ENCODE measurements at regions not wholly inside any gene's neighbourhood (a gene's known extent, or its start where the extent isn't known, plus 50 kb on each side); places are given as distances from the start of the nearest gene placed in this dataset.

DNA sequence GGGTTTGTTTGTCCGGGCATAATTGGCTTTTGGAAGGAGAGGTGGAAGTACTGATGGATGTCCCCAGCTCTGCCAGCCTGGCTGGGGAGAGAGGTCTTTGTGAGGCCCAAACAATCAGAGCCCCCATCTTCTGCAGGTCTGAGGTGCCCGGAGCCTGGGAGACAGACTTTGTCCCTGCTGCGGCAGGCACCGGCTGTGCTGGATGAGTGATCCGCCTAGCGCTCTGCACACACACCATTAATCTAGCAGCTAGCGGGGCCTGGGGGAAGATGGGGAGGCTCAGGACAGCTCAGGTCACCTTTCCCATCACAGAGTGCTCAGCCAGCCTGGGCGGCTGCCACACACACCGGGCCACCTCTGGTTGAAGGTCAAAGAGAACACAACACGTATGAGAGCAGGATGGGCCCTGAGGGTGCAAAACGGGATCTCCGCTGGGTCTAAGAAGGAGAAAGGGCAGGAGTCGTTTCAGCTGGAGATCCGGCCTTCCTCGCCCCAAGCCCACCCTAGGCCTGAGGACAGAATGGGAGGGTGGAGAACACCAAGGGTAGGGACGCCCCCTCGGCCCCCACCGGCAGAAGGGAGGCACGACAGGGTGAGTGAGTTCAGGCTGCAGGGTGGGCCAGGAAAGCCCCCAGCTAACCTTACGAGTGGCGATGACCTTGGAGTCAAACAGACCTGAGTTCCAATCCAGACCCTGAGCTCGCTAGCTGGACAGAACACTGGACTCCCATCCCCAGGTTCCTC lies 341.8 kb downstream of the NPHP4 start:
- no peak for DNase-seq

DNA sequence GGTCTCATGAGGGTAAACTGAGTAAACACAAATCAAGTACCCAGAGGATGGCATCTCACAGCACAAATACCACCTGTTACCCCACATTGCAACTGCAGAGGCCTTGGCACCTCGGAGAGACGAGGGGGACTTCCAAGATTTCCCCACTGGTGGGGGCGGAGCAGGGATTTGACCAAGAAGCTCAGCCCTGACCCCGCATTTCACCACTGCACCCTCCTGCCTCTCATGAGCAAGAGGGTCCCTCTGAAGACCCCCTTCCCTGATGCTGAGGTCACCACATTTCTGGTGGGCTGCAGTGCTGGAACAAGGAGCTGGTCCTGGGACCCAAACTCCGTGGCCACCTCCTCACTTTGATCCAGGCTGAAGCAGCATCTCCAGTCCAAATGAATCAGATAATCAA lies 342.4 kb downstream of the NPHP4 start:
- no peak for DNase-seq

DNA sequence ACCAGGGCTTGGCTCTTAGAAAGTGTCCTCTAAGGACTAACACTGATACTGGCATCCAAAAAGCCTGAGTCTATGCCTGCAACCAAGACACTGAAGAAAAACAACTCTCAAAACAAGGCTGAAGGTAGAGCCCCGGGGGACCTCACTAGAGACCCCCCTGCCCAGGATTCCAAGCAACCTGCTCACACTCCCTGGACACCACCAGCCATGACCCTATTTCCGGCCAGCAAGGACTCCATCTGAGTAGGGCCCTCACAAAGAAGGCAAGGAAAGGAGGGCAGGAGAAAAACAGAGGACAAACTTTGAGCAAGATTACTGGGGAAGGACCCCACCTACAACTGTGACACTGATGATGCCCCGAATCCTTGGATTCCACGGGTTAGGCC lies 343.1 kb downstream of the NPHP4 start:
- DNase-seq: no peak

DNA sequence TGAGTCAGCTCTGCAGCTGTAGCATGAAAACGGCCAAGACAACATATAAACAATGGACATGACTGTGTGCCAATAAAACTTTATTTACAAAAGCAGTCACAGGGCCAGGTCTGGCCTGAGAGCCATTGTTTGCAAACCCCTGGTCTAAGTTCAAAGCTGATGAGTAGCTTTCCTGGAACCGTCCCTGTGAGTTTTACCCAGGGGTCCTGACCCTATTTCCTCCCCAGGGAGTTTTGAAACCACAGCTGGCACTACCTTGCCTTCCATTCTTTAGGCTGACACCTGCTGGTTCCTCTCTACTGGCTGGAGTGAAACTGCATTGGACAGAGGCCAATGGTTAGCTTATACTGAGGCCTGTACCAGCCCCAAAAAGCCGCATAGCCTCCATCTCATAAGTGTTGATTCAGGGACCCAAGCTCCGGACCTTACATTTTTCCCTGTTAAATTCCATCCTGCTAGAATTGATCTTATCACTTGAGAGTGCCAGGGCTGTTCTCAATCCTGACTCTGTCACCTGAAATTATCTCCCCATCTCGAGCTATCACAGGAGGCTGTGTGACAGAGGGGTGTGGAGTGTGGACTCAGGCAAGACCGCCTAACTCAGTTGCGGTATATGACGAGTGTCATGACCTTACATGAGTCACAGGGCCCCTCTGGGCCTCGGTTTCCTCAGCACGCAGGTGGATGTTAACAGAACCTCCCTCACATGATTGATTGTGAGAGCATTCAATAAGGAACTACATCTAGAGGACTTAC lies 343.6 kb downstream of the NPHP4 start:
- DNase-seq: no peak

DNA sequence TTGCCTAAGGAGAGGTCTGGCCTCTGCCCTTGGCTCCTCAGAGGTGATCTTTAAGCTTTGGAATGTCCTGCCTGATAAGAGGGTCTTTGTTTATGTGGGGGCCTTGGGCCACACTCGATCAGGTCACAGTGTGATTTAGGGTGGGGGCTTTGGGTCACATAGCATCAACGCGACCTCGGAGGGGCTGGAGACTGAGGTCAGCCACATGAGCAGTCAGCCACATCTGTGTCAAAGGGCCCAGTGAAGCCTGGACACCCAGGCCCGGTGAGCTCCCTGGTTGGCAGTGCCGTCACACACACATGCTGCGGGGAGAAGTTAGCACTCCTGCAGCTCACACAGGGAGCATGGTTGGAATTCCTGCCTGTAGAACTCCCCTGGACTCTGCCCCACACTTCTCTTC lies 345.0 kb downstream of the NPHP4 start:
- DNase-seq: no peak

DNA sequence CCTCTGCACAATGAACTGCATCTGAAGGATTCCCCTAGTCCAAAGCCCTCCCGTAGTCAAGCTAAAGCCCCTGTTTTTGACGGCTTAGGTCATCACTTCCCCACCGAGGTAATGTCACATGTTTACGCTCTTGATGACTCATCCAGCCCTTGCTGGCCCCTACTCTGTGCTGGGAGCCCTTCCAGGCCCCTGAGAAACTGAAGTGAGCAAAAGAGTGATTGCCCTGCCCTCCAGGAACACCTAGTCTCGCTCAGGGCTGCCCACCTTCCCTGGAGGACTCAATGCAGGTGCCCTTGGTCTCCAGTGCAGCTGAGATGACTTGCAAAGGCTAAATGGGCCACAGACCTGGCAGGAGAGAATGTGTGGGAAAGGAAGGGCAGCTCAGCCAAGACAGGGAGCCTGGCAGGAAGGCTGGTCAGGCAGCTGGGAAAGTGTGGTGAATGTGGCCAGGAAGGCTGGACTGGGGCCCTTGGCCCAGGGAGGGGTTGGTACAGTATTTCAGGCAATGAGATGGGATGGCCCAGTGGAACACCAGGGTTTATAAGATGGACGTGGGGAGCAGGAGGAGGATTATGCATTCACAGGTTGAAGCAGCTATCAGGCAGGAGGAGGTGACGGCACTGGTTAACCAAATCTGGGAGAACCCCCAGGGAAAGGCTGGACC lies 345.6 kb downstream of the NPHP4 start:
- no peak for DNase-seq

DNA sequence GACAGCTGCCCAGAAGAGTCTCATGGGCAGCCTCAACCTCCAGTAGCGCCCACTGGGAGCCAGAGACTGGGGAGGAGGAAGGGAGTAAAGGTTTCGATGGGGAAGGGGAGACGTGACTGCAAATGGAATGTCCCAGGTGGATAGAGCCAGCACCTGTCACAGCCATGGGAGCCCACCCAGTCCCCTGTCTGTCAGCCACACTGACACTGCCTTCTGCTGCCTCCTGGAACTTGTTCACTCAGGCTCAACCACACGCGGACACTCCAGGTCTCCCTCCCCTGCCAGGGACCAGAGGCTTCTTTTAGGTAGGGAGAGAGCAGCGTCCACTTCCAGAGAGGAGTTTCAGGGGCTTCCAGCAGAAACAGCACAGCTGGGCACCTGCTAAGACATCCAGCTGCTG lies 346.3 kb downstream of the NPHP4 start:
- no peak for DNase-seq

DNA sequence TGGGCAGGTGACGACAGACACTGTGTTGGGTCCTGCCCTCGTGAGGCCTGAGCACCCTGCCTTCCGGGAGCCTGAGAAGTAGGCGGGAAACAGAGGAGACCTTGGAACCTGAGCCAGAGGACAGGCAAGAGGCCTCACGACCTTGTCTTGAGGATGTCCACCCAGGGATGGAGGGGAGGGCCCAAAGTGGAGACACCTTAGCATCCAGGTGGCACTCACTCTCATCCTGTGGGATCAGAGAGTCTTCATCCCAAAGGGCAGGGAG lies 347.2 kb downstream of the NPHP4 start:
- no peak for DNase-seq

DNA sequence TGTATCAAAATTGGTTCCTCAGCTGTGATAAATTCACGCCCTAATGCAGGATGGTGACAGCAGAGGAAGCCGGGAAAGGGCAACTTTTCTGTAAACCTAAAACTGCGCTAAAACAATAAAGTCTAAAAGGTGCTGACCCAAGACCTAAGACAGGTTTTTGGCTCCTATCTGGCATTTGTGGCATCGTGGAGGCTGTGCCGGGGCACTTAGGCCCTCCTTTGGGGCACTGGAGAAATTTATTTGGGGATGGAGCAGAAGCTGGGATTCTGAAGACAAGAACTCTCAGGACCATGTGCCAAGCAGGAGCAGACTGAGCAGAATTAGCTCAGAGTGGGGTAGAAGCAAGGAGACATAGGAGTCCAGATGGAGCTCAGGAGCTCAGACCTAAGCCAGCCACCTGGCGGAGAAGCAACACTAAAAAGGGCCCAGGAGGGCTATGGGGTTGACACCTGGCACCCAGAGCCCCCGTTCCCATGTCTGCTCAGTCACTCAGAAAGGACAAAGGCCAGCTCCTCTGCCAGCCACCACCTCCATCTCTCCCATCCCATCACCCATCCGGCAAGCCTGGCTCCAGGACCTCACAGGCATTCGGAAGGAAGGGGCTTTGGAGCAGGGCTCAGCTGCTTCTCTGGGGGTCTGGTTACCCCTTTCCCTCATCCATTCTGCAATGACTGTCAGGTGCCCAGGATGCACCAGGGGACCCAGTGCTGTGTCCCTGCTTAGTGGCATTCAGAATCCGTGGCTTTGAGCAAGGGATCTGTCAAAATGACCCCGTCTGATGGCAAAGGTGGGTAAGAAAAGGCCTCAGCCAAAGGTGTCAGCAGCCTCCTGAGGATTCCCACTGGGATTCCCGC lies 347.7 kb downstream of the NPHP4 start:
- DNase-seq: no peak

DNA sequence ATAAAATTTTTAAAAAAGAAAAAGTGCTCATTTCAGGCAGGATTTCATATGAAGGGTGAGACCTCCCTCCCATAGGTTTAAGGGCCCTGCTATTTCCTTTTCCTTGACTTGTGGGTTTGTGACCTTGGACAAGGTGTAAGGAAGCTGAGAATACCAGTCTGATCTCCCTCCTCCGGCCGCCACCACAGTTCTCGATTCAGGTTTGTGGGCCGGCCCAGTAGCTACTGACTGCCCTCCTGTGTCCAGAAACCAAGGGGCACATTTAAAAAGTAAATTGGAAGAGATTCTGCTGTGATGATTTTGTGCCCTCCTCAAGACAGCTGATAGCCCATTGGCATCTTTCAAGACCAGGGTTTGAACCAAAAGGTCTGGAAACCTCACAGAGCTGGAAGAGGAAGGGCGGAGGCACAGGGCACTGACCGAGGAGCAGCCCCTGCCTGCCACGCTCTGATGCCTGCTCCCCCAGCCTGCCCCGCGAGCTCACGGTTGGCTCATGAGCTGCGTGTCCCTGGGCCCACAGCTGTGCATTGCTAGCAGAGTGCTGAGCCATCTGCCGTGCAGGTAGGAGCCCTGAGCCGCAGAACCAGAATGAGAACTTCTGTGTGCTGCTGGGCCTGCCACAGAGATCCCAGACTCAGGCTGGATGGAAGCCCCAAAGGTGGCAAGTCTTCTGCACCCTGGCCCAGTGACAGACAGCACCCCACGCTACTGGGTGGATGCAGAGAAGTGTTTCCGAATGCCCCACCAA lies 348.7 kb downstream of the NPHP4 start:
- no peak for DNase-seq

DNA sequence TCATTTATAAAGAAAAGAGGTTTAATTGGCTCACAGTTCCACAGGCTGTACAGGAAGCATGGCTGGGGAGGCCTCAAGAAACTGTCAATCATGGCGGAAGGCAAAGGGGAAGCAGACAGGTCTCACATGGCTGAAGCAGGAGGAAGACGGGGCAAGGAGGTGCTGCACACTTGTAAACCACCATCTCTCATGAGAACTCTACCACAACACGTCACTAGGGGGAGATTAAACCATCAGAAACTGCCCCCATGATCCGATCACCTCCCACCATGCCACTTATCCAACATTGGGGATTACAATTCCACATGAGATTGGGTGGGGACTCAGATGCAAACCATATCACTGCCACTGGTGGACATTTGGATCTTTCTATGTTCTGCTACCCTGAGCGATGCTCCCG lies 351.4 kb downstream of the NPHP4 start:
- DNase-seq: no peak

DNA sequence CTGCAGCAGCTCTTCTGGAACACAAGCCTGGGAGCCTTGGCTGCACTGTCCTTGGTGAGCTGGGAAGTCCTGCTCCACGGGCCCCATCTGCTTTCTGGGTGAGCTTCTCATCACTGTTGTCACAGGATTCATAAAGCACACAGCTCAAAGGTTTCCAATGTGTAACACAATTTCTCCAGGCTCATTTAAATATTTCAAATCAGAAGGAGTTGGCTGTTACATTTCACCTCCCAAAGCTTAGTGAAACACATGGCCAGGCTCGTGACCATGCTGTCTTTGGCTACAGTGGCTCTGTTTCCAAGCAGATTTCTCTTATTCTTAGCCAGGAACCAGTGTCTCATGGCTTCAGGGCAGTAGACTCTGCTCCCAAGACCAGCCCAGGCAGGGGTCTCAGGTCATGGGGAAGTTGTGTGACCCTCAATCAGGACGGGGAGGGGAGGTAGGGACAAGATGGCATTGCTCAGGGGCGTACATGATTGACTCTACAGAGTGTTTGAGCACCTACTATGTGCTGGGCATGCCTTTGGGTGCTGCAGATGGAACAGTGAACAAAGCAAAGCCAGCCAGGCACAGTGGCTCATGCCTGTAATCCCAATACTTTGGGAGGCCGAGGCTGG lies 353.0 kb downstream of the NPHP4 start:
- no peak for DNase-seq

DNA sequence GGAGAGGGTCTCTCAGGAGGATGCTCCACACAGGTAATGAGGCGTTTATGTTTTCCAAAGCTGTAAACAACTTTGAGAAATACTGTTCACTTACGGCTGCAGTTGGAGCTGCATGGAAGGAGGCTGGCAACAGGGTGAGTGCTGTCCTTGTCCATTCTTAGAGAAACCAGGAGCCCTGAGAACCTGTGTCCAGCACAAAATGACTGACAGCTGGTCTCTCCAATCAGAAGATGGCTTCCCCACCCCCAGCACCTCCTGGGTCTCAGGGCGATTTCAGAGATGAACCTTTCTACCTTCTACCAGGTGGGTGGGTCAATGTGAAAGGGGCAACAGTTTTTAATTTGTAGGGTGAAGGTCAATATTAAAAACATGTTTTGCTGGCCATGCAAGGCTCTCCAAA lies 353.6 kb downstream of the NPHP4 start:
- no peak for DNase-seq

DNA sequence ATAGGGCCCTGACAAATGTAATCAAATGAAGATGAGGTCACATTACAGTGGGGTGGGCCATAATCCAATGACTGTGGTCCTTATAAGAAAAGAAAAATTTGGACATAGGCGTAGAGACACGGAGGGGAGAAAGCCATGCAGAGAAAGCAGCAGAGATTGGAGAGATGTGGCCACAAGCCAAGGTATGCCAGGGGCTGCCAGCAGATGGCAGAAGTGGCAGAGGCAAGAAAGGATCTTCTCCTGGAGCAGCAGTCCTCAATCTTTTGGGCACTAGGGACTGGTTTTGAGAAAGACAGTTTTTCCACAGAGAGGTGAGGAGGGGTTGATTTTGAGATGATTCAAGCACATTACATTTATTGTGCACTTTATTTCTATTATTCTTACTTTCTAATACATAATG lies 355.1 kb downstream of the NPHP4 start:
- DNase-seq: peak; percentile 59

DNA sequence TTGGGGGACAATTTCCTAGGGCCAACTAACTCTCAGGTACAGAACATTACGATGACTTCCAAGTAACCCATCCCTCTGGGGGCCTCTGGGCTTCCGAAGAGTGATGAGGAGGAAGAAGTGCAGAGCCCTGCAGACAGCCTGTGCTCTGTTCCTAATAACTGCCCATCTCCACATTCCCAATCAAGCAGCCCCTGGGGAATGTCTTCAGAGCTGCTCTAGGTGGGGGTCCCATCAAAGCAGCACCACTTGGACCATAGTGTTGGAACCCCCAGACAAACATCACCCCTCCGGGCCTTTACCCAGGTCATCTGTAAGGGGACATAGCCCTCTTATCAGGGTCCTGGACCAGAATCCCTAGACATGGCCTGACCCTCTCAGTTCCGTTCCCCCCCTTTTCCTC lies 357.3 kb downstream of the NPHP4 start:
- no peak for DNase-seq

DNA sequence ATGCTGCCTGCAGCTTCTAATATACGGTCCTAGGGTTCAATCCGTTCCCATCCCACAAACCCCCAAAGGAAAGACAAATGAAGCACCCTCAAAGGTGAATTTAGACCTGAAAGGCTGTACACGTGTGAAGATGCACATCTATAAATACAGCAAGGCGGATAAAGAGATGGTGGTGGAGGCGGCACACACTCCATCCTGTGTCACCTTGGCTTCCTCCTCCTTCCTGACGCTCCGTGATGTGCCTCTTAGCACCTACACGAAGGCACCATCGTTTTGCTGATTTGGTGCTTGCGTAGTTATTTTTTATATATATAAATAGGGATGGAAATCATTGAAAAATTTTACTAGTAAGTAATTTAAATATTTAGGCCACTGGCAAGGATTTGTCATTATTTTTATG lies 359.4 kb downstream of the NPHP4 start:
- DNase-seq: no peak

DNA sequence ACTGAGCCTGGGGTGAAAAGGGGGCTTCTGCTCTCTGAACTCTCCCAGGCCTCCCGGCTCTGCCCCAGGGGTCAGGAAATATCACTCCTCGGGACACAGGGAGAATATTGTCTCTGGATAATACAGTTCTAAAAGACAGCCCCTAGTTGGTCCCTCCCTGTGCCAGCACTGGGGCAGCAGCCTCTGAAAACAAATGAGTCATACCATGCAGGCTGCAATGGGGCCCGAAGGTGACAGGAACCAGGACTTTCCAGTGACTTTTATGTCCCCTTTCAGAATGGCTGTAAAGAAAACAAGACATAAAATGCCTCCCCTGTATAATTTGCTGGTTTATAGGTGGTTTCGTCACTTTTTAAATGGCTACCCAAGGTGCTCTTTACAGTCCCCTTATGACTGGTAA lies 360.0 kb downstream of the NPHP4 start:
- DNase-seq: no peak

DNA sequence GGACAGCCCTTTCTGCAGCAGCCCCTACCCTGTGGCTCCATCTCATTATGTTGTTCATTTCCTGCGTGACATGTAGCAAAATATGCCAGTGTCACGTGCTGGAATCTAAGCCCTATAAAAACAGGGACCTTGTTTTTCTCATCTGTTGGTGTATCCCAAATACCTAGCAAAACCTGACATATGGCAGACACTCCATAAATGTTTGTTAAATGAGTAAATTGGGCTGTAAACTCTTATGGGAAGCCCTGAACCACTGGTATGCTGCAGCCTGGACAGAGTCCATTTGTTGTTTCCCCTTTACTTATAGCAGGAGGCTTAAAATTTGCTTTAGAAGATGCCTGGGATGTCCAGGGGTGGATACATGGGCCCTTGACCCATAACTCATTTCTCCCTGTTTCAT lies 363.8 kb downstream of the NPHP4 start:
- DNase-seq: no peak

DNA sequence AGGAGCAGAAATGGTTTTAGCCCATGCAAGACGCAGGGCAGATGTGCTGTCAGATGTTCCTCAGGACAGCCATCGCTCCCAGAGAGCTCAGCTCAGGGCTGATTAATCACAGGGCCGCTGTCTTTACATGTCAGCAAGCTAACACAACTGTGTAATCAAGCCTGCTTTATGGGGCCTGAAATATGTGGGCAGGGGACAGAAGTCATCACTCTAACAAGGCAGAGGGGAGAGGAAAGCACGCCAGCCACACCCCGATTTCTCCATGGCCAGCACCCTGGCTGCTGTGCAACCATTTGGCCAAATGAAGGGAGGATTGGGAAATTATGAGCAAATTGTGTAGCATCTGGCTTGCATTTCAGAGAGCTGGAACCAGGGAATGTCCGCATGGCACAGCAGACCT lies 368.8 kb downstream of the NPHP4 start:
- no peak for DNase-seq

DNA sequence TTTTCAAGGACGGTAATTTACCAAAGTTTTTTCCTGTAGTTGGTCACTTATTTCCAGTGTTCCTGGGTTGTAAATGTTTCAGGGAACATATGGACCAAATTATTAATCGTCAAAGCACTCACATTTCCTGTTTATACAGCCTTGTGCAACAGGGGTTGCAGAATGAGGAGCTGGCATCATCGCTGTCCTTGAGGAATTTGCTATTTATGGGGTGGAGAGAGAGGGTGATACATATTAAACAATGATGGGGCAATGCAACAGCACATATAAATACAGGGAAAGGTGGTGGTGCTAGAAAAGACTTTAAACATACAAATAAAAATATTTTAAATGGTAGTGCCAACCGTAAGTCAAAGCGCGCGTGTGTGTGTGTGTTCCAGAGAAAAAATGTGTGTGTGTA lies 369.8 kb downstream of the NPHP4 start:
- DNase-seq: no peak

DNA sequence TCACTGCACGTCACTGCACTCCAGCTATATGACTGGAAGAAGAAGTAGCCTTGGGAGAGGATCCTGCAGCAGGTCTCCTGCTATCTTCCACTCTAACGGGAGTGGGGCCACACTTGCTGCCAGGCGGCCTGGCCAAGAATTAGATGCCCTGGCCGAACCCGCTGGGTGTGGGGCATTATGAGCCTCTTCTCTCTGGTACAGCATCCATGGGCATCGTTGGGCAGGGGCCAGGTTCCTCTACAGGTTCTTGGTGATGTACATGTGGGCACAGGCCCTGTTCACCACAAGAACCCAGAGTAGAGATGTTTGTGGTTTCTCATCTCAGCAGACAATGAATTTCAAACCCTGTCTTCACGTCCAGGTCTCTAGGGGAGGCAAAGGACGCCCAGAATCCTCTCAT lies 370.5 kb downstream of the NPHP4 start:
- DNase-seq: no peak

DNA sequence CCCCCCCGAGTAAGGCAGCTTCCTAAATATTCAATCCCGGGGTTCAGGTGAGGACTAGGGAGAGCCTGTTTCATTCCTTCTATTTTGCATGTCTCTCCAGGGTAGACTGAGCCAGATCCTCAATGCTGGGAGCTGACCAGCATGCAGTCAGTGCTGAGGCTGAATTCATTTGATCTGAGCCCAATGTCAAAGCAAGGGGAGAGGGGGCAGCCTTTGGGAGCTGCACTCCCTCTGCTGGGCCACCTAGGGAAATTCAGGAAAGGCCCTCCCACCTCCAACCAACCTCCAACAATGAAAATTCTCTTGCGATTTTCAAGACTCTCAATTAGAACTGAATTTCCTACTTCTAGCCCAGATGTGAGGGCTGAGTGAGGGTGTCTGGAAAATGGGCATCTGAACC lies 371.2 kb downstream of the NPHP4 start:
- DNase-seq: no peak

Data from stimulated activated CD8-positive, alpha-beta memory T cell treated with anti-CD3 and anti-CD28 coated beads, Interleukin-4, amount 100 ng/mL, for 48 hours (primary cell).